HUES6 (cell line): ENCODE measurements at regions not wholly inside any gene's neighbourhood (a gene's known extent, or its start where the extent isn't known, plus 50 kb on each side); places are given as distances from the start of the nearest gene placed in this dataset.

Source experiments
- H3K27ac ChIP-seq: 2 replicates; pipeline ENCODE4 v1.7.0; 2013; ENCODE audit warnings: low read depth, mild to moderate bottlenecking, low read length, inconsistent platforms
- H3K27me3 ChIP-seq: 2 replicates; pipeline ENCODE4 v1.6.1; 2013; ENCODE audit warnings: low read length; ENCODE audit not compliant: control insufficient read depth, insufficient read depth
- H3K36me3 ChIP-seq: 2 replicates; pipeline ENCODE4 v1.6.1; 2013; ENCODE audit warnings: low read length; ENCODE audit not compliant: control insufficient read depth, insufficient read depth
- H3K4me1 ChIP-seq: 2 replicates; pipeline ENCODE4 v1.6.1; 2013; ENCODE audit warnings: low read length; ENCODE audit not compliant: control insufficient read depth, insufficient read depth
- H3K4me3 ChIP-seq: 2 replicates; pipeline ENCODE4 v1.5.1; 2013; ENCODE audit warnings: low read depth, low read length
- H3K9ac ChIP-seq: one replicate; pipeline ENCODE4 v1.6.1; 2013; ENCODE audit warnings: mild to moderate bottlenecking, low read length
- H3K9me3 ChIP-seq: 2 replicates; pipeline ENCODE4 v1.6.1; 2013; ENCODE audit warnings: low read depth, low read length; ENCODE audit not compliant: control insufficient read depth, insufficient read depth

- no peak overlapping the region for H3K27ac ChIP-seq
- H3K36me3 ChIP-seq = no peaks in the 10 kb centered on the region
- H3K27me3 ChIP-seq = no peaks in the 10 kb centered on the region
- no peaks in the 10 kb centered on the region for H3K4me1 ChIP-seq
- H3K9ac ChIP-seq = no peak overlapping the region
- H3K4me3 ChIP-seq = no peak overlapping the region
- no peaks in the 10 kb centered on the region for H3K9me3 ChIP-seq
Measured at GRCh38 chr1:187883356-187883755, 1054.6 kb downstream of the PLA2G4A start.

- Histone ChIP-seq H3K4me3 (no peak overlapping the region), H3K4me1 (peaks cover 5% of the 10 kb centered on the region; the same call in 1 of the 2 replicates), H3K36me3 (no peaks in the 10 kb centered on the region), H3K9me3 (no peaks in the 10 kb centered on the region), H3K9ac (no peak overlapping the region), H3K27ac (no peak overlapping the region), H3K27me3 (no peaks in the 10 kb centered on the region)
Measured at GRCh38 chr1:187891993-187892682, 1063.4 kb downstream of the PLA2G4A start.

GRCh38 chr1:187892683-187893039 is 1063.9 kb downstream of the PLA2G4A start:
- peaks cover 5% of the 10 kb centered on the region; the same call in 1 of the 2 replicates for H3K4me1 ChIP-seq
- H3K36me3 ChIP-seq = no peaks in the 10 kb centered on the region
- no peak overlapping the region for H3K27ac ChIP-seq
- H3K9ac ChIP-seq = no peak overlapping the region
- H3K4me3 ChIP-seq = no peak overlapping the region
- H3K9me3 ChIP-seq = no peaks in the 10 kb centered on the region
- no peaks in the 10 kb centered on the region for H3K27me3 ChIP-seq

GRCh38 chr1:187893471-187893870 is 1064.7 kb downstream of the PLA2G4A start:
- H3K27me3 ChIP-seq = no peaks in the 10 kb centered on the region
- H3K36me3 ChIP-seq = no peaks in the 10 kb centered on the region
- no peaks in the 10 kb centered on the region for H3K9me3 ChIP-seq
- no peak overlapping the region for H3K4me3 ChIP-seq
- H3K9ac ChIP-seq = no peak overlapping the region
- no peak overlapping the region for H3K27ac ChIP-seq
- peaks cover 5% of the 10 kb centered on the region; the same call in 1 of the 2 replicates for H3K4me1 ChIP-seq

- H3K36me3 ChIP-seq = no peaks in the 10 kb centered on the region
- H3K9ac ChIP-seq = no peak overlapping the region
- no peak overlapping the region for H3K27ac ChIP-seq
- H3K4me3 ChIP-seq = no peak overlapping the region
- H3K27me3 ChIP-seq = no peaks in the 10 kb centered on the region
- no peaks in the 10 kb centered on the region for H3K9me3 ChIP-seq
- peaks cover 5% of the 10 kb centered on the region; the same call in 1 of the 2 replicates for H3K4me1 ChIP-seq
Measured at GRCh38 chr1:187894349-187894748, 1065.6 kb downstream of the PLA2G4A start.

GRCh38 chr1:187903223-187903622 is 1074.5 kb downstream of the PLA2G4A start:
- H3K4me1 ChIP-seq = no peaks in the 10 kb centered on the region
- H3K4me3 ChIP-seq = no peak overlapping the region
- H3K9ac ChIP-seq = no peak overlapping the region
- no peak overlapping the region for H3K27ac ChIP-seq
- H3K9me3 ChIP-seq = no peaks in the 10 kb centered on the region
- H3K27me3 ChIP-seq = no peaks in the 10 kb centered on the region
- no peaks in the 10 kb centered on the region for H3K36me3 ChIP-seq

GRCh38 chr1:187909382-187909781 is 1080.6 kb downstream of the PLA2G4A start:
- Histone ChIP-seq H3K27me3 (no peaks in the 10 kb centered on the region), H3K9me3 (no peaks in the 10 kb centered on the region), H3K9ac (no peak overlapping the region), H3K36me3 (no peaks in the 10 kb centered on the region), H3K27ac (no peak overlapping the region), H3K4me1 (no peaks in the 10 kb centered on the region; the same call in 1 of the 2 replicates), H3K4me3 (no peak overlapping the region)

GRCh38 chr1:187911820-187912219 is 1083.1 kb downstream of the PLA2G4A start:
- Histone ChIP-seq H3K9ac (no peak overlapping the region), H3K4me1 (no peaks in the 10 kb centered on the region; the same call in 1 of the 2 replicates), H3K27ac (no peak overlapping the region), H3K9me3 (no peaks in the 10 kb centered on the region), H3K27me3 (no peaks in the 10 kb centered on the region), H3K36me3 (no peaks in the 10 kb centered on the region), H3K4me3 (no peak overlapping the region)

- Histone ChIP-seq H3K9ac (no peak overlapping the region), H3K27me3 (no peaks in the 10 kb centered on the region), H3K27ac (no peak overlapping the region), H3K4me3 (no peak overlapping the region), H3K4me1 (no peaks in the 10 kb centered on the region), H3K36me3 (no peaks in the 10 kb centered on the region), H3K9me3 (no peaks in the 10 kb centered on the region)
Measured at GRCh38 chr1:187920976-187921375, 1092.2 kb downstream of the PLA2G4A start.

GRCh38 chr1:187921426-187921825 is 1092.7 kb downstream of the PLA2G4A start:
- no peak overlapping the region for H3K4me3 ChIP-seq
- no peaks in the 10 kb centered on the region for H3K9me3 ChIP-seq
- no peaks in the 10 kb centered on the region for H3K36me3 ChIP-seq
- H3K9ac ChIP-seq = no peak overlapping the region
- H3K4me1 ChIP-seq = no peaks in the 10 kb centered on the region
- no peak overlapping the region for H3K27ac ChIP-seq
- H3K27me3 ChIP-seq = no peaks in the 10 kb centered on the region

- H3K27me3 ChIP-seq = no peaks in the 10 kb centered on the region
- H3K4me3 ChIP-seq = no peak overlapping the region
- no peaks in the 10 kb centered on the region for H3K9me3 ChIP-seq
- no peaks in the 10 kb centered on the region for H3K4me1 ChIP-seq
- H3K36me3 ChIP-seq = no peaks in the 10 kb centered on the region
- no peak overlapping the region for H3K9ac ChIP-seq
- no peak overlapping the region for H3K27ac ChIP-seq
Measured at GRCh38 chr1:187922255-187922654, 1093.5 kb downstream of the PLA2G4A start.
